ENCODE measurements at regions not wholly inside any gene's neighbourhood (a gene's known extent, or its start where the extent isn't known, plus 50 kb on each side); places are given as distances from the start of the nearest gene placed in this dataset.

DNA sequence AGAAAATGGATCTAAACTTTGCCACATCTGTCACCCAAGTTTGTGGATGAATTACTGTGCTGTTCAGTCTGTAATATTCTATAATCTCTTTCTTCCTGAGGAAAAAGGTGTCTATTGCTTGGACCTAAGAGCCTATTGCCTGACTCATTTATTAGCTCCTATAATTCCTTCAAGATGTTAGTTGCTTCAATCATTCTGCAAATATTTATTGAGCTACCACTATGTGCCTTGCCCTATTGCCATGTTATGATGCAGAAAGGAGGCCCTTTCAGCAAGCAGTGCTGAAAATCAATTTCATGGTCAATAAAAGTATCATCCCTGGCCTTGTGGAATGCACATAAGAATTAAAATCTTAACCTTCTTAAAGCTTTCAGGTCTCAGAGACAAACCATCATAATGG lies 113.6 kb downstream of the CCER1 start:
- no peak overlapping the region for H3K4me3 ChIP-seq (ENCODE audit: low read length)
- H3K79me2 ChIP-seq (ENCODE audit: control insufficient read depth, low read length): no peaks in the 10 kb centered on the region
- H3K27me3 ChIP-seq (ENCODE audit: control insufficient read depth, low read length): no peaks in the 10 kb centered on the region
- H3K36me3 ChIP-seq (ENCODE audit: control insufficient read depth, low read length): no peaks in the 10 kb centered on the region
- H3K9me2 ChIP-seq (replicated peaks; ENCODE audit: control insufficient read depth, low read length): no peaks in the 10 kb centered on the region
- H3F3A ChIP-seq (ENCODE audit: control insufficient read depth, insufficient read depth): no peaks in the 10 kb centered on the region
- no peaks in the 10 kb centered on the region for H4K20me1 ChIP-seq (ENCODE audit: control insufficient read depth, insufficient read depth, low read depth, low read length)
- TF ChIP-seq EZH2phosphoT487 (IDR thresholded peaks at IDR 0.05; ENCODE audit: borderline replicate concordance, low read length): no peak
- TF ChIP-seq, protein P1, sequence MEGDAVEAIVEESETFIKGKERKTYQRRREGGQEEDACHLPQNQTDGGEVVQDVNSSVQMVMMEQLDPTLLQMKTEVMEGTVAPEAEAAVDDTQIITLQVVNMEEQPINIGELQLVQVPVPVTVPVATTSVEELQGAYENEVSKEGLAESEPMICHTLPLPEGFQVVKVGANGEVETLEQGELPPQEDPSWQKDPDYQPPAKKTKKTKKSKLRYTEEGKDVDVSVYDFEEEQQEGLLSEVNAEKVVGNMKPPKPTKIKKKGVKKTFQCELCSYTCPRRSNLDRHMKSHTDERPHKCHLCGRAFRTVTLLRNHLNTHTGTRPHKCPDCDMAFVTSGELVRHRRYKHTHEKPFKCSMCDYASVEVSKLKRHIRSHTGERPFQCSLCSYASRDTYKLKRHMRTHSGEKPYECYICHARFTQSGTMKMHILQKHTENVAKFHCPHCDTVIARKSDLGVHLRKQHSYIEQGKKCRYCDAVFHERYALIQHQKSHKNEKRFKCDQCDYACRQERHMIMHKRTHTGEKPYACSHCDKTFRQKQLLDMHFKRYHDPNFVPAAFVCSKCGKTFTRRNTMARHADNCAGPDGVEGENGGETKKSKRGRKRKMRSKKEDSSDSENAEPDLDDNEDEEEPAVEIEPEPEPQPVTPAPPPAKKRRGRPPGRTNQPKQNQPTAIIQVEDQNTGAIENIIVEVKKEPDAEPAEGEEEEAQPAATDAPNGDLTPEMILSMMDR (IDR thresholded peaks at IDR 0.05; ENCODE audit: low read depth, low read length, poor library complexity, severe bottlenecking): no peak
- H3K9me3 ChIP-seq (ENCODE audit: control insufficient read depth, insufficient read depth, low read length): no peaks in the 10 kb centered on the region
- H3K4me1 ChIP-seq (ENCODE audit: control insufficient read depth, low read length): no peaks in the 10 kb centered on the region
- H3K4me2 ChIP-seq (ENCODE audit: low read length): no peak overlapping the region
- H3K27ac ChIP-seq (ENCODE audit: low read depth, low read length): no peak overlapping the region

DNA sequence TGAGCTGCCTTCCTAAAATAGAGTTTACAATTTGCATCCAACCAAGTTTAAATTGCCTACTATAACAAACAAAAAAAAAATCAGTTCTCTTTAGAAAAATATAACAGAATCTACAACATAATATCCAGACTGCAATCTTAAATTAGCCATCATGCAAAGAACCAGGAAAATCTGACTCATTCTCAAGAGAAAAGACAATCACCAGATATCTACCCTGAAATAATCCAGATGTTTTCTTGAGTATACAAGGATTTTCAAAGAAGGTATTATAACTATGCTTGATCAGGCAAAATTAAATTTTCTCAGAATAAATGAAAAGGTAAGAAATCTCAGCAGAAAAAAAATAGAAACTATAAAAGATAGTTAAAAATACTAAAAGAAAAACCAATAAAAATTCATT lies 115.6 kb downstream of the CCER1 start:
- Histone ChIP-seq H3K4me2 (ENCODE audit: low read length) (no peak overlapping the region), H3K9me3 (ENCODE audit: control insufficient read depth, insufficient read depth, low read length) (no peaks in the 10 kb centered on the region), H3K79me2 (ENCODE audit: control insufficient read depth, low read length) (no peaks in the 10 kb centered on the region), H3K27me3 (ENCODE audit: control insufficient read depth, low read length) (no peaks in the 10 kb centered on the region), H3K27ac (ENCODE audit: low read depth, low read length) (no peak overlapping the region), H3F3A (ENCODE audit: control insufficient read depth, insufficient read depth) (no peaks in the 10 kb centered on the region), H3K4me3 (ENCODE audit: low read length) (no peak overlapping the region), H4K20me1 (ENCODE audit: control insufficient read depth, insufficient read depth, low read depth, low read length) (no peaks in the 10 kb centered on the region), H3K36me3 (ENCODE audit: control insufficient read depth, low read length) (no peaks in the 10 kb centered on the region), H3K9me2 (replicated peaks; ENCODE audit: control insufficient read depth, low read length) (no peaks in the 10 kb centered on the region), H3K4me1 (ENCODE audit: control insufficient read depth, low read length) (no peaks in the 10 kb centered on the region)
- TF ChIP-seq, protein P1 (IDR thresholded peaks at IDR 0.05; ENCODE audit: low read depth, low read length, poor library complexity, severe bottlenecking): no peak
- TF ChIP-seq EZH2phosphoT487 (IDR thresholded peaks at IDR 0.05; ENCODE audit: borderline replicate concordance, low read length): no peak

- TF ChIP-seq EZH2phosphoT487 (IDR thresholded peaks at IDR 0.05; ENCODE audit: borderline replicate concordance, low read length): no peak
- TF ChIP-seq, protein P1 (IDR thresholded peaks at IDR 0.05; ENCODE audit: low read depth, low read length, poor library complexity, severe bottlenecking): no peak
- Histone ChIP-seq H3K9me2 (replicated peaks; ENCODE audit: control insufficient read depth, low read length) (no peaks in the 10 kb centered on the region), H3K4me3 (ENCODE audit: low read length) (no peak overlapping the region)
These were observed 118.3 kb downstream of the CCER1 start for GRCh38 chr12:90836689-90837088.

GRCh38 chr12:90833228-90833627 lies 121.7 kb downstream of the CCER1 start:
- Histone ChIP-seq H3K9me2 (replicated peaks; ENCODE audit: control insufficient read depth, low read length) (no peaks in the 10 kb centered on the region), H3K9me3 (ENCODE audit: control insufficient read depth, insufficient read depth, low read length) (no peaks in the 10 kb centered on the region), H3K4me3 (ENCODE audit: low read length) (no peak overlapping the region), H3K79me2 (ENCODE audit: control insufficient read depth, low read length) (no peaks in the 10 kb centered on the region), H3K36me3 (ENCODE audit: control insufficient read depth, low read length) (no peaks in the 10 kb centered on the region), H3K4me2 (ENCODE audit: low read length) (no peak overlapping the region), H4K20me1 (ENCODE audit: control insufficient read depth, insufficient read depth, low read depth, low read length) (no peaks in the 10 kb centered on the region), H3F3A (ENCODE audit: control insufficient read depth, insufficient read depth) (no peaks in the 10 kb centered on the region), H3K27me3 (ENCODE audit: control insufficient read depth, low read length) (no peaks in the 10 kb centered on the region), H3K4me1 (ENCODE audit: control insufficient read depth, low read length) (no peaks in the 10 kb centered on the region), H3K27ac (ENCODE audit: low read depth, low read length) (no peak overlapping the region)
- no peak for TF ChIP-seq EZH2phosphoT487 (IDR thresholded peaks at IDR 0.05; ENCODE audit: borderline replicate concordance, low read length)
- TF ChIP-seq, protein P1 (IDR thresholded peaks at IDR 0.05; ENCODE audit: low read depth, low read length, poor library complexity, severe bottlenecking): no peak

More at GRCh38 chr12:90836689-90837088, 118.3 kb downstream of the CCER1 start:
- no peaks in the 10 kb centered on the region for H3F3A ChIP-seq (ENCODE audit: control insufficient read depth, insufficient read depth)
- no peak overlapping the region for H3K27ac ChIP-seq (ENCODE audit: low read depth, low read length)
- no peaks in the 10 kb centered on the region for H4K20me1 ChIP-seq (ENCODE audit: control insufficient read depth, insufficient read depth, low read depth, low read length)
- no peaks in the 10 kb centered on the region for H3K9me3 ChIP-seq (ENCODE audit: control insufficient read depth, insufficient read depth, low read length)
- H3K36me3 ChIP-seq (ENCODE audit: control insufficient read depth, low read length): no peaks in the 10 kb centered on the region
- no peaks in the 10 kb centered on the region for H3K4me1 ChIP-seq (ENCODE audit: control insufficient read depth, low read length)
- H3K27me3 ChIP-seq (ENCODE audit: control insufficient read depth, low read length): no peaks in the 10 kb centered on the region
- no peaks in the 10 kb centered on the region for H3K79me2 ChIP-seq (ENCODE audit: control insufficient read depth, low read length)
- H3K4me2 ChIP-seq (ENCODE audit: low read length): no peak overlapping the region
